A673 (cell line): ENCODE measurements at regions not wholly inside any gene's neighbourhood (a gene's known extent, or its start where the extent isn't known, plus 50 kb on each side); places are given as distances from the start of the nearest gene placed in this dataset.

ENCODE experiments used
- BruUV-seq: library from RNA; stranded (reverse); fragments of 400-500 nt; replicated peaks from 2 replicates; lab custom pipeline; 2021; lab: Mats Ljungman, UMichigan
- CTCF ChIA-PET: fragments of 300-600 bp; sonication (Branson Sonifier 250); formaldehyde crosslinking; loops from one replicate; lab custom pipeline; 2022; ENCODE audit warnings: antibody characterized with exemption; lab: Charles Lee
- POLR2A ChIA-PET: fragments of 300-600 bp; sonication (Branson Sonifier 250); formaldehyde crosslinking; loops from one replicate; lab custom pipeline; 2022; ENCODE audit warnings: antibody characterized with exemption; ENCODE audit not compliant: low non-redundant PET; lab: Charles Lee
- DNase-seq: peaks from one replicate; pipeline ENCODE4 v3.0.0-alpha.2; 2015; ENCODE audit warnings: low spot score
- H3K27ac ChIP-seq: fragments of 200-600 bp; sonication (generic); 2 replicates; pipeline ENCODE4 v1.5.1; 2016; ENCODE audit warnings: mixed run types, low read depth, mild to moderate bottlenecking, mixed read lengths, antibody characterized with exemption, low read length; ENCODE audit not compliant: poor library complexity, severe bottlenecking
- H3K27me3 ChIP-seq: fragments of 200-600 bp; sonication (generic); replicated peaks from 2 replicates; pipeline ENCODE4 v1.6.1; 2017; ENCODE audit warnings: mixed run types, low read depth, mild to moderate bottlenecking, mixed read lengths, antibody characterized with exemption, low read length; ENCODE audit not compliant: insufficient read depth, poor library complexity
- H3K36me3 ChIP-seq: fragments of 200-600 bp; sonication (generic); 2 replicates; pipeline ENCODE4 v1.6.1; 2016; ENCODE audit warnings: mixed run types, mild to moderate bottlenecking, mixed read lengths, antibody characterized with exemption, low read length; ENCODE audit not compliant: insufficient read depth, poor library complexity, severe bottlenecking
- H3K4me1 ChIP-seq: fragments of 200-600 bp; sonication (generic); 2 replicates; pipeline ENCODE4 v1.6.1; 2017; ENCODE audit warnings: mixed run types, mild to moderate bottlenecking, mixed read lengths, antibody characterized with exemption, low read length; ENCODE audit not compliant: insufficient read depth, poor library complexity, severe bottlenecking
- H3K4me3 ChIP-seq: fragments of 200-600 bp; sonication (generic); 2 replicates; pipeline ENCODE4 v1.5.1; 2016; ENCODE audit warnings: low read depth, mixed run types, mild to moderate bottlenecking, mixed read lengths, low read length; ENCODE audit not compliant: poor library complexity, severe bottlenecking
- H3K9me3 ChIP-seq: fragments of 200-600 bp; sonication (generic); 2 replicates; pipeline ENCODE4 v1.6.1; 2016; ENCODE audit warnings: mixed run types, low read depth, mild to moderate bottlenecking, mixed read lengths, antibody characterized with exemption, low read length; ENCODE audit not compliant: poor library complexity, severe bottlenecking
- CTCF ChIP-seq: fragments of 300-800, 200-600 bp; sonication (generic); conservative IDR thresholded peaks from 2 replicates; pipeline ENCODE4 v1.5.1; 2017; ENCODE audit warnings: low read depth, mild to moderate bottlenecking, antibody characterized with exemption, low read length, moderate library complexity, mixed read lengths
- EZH2 ChIP-seq: fragments of 200-600 bp; sonication (generic); IDR thresholded peaks from 2 replicates; pipeline ENCODE4 v1.6.1; 2017; ENCODE audit warnings: borderline replicate concordance, low read depth, mild to moderate bottlenecking, mixed read lengths, antibody characterized with exemption, low read length; ENCODE audit not compliant: poor library complexity, severe bottlenecking
- intact Hi-C: fragments of 100-400 bp; cut with micrococcal nuclease; formaldehyde crosslinking; loops from one replicate; pipeline ENCODE4 v1.10.0; 2022; ENCODE audit not compliant: unreplicated experiment

GRCh38 chr17:74135391-74136167 lies 67.9 kb upstream of the RPL38 start:
- no peak for TF ChIP-seq CTCF
- TF ChIP-seq EZH2, result no peak
- Histone ChIP-seq H3K27me3 (peaks cover 3% of the 10 kb centered on the region), H3K36me3 (no peaks in the 10 kb centered on the region), H3K4me3 (no peak overlapping the region), H3K27ac (no peak overlapping the region), H3K9me3 (no peaks in the 10 kb centered on the region), H3K4me1 (no peaks in the 10 kb centered on the region)
- no TSS peak for BruUV-seq
- intact Hi-C loops, result no loop called here
- CTCF ChIA-PET, result no interaction called here
- DNase-seq, result no peak
- POLR2A ChIA-PET, result no interaction called here

DNA sequence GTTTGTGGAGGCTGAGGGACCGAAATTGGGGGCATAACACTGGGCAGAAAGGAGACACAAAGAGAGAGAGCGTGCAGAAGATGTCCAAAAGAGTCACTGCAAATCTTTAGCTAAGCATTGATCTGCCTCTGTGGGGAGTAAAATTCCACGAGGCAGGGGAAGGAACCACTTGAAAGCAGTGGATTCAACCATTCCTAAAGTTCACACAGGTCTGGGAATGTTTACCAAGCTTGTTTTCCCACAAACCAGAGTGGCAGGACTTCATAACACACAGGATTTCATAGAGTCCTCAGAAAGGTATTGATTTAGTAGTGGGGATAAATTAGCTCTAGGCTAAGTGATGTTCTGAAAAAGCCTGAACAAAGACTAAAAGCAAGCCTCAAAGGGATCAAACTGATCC lies 66.1 kb upstream of the RPL38 start:
- peaks cover 10% of the 10 kb centered on the region for H3K9me3 ChIP-seq
- intact Hi-C loops, result no loop called here
- no peaks in the 10 kb centered on the region for H3K4me1 ChIP-seq
- no peak overlapping the region for H3K27ac ChIP-seq
- no peaks in the 10 kb centered on the region for H3K36me3 ChIP-seq
- POLR2A ChIA-PET, result no interaction called here
- CTCF ChIA-PET, result no interaction called here
- BruUV-seq, result no TSS peak
- TF ChIP-seq CTCF (no peak), EZH2 (no peak)
- no peak overlapping the region for H3K4me3 ChIP-seq
- no peak for DNase-seq
- H3K27me3 ChIP-seq, result peaks cover 3% of the 10 kb centered on the region

- no TSS peak for BruUV-seq
- TF ChIP-seq EZH2, result no peak
- TF ChIP-seq CTCF, result no peak
- H3K27me3 ChIP-seq, result peaks cover 3% of the 10 kb centered on the region
- peaks cover 24% of the 10 kb centered on the region for H3K9me3 ChIP-seq
- POLR2A ChIA-PET, result no interaction called here
- H3K36me3 ChIP-seq, result no peaks in the 10 kb centered on the region
- DNase-seq, result no peak
- CTCF ChIA-PET, result no interaction called here
- intact Hi-C loops, result no loop called here
- no peak overlapping the region for H3K27ac ChIP-seq
- H3K4me1 ChIP-seq, result no peaks in the 10 kb centered on the region
- H3K4me3 ChIP-seq, result no peak overlapping the region
Observed at GRCh38 chr17:74139120-74139519, 64.4 kb upstream of the RPL38 start.
